ENCODE measurements at regions not wholly inside any gene's neighbourhood (a gene's known extent, or its start where the extent isn't known, plus 50 kb on each side); places are given as distances from the start of the nearest gene placed in this dataset.

- Histone ChIP-seq H3K27me3 (ENCODE audit: control insufficient read depth, insufficient read depth, low read length) (no peaks in the 10 kb centered on the region), H3K36me3 (ENCODE audit: control insufficient read depth, insufficient read depth, low read length) (no peaks in the 10 kb centered on the region), H3K4me1 (ENCODE audit: control insufficient read depth, insufficient read depth, low read length) (no peaks in the 10 kb centered on the region), H2AK5ac (ENCODE audit: low read depth, low read length) (no peak overlapping the region), H3K9me3 (ENCODE audit: control insufficient read depth, insufficient read depth, low read length) (peaks cover 3% of the 10 kb centered on the region), H4K91ac (ENCODE audit: insufficient read depth, low read depth, low read length) (no peak overlapping the region), H3K56ac (ENCODE audit: extremely low read depth, insufficient read depth, low read length) (no peak overlapping the region), H3K9me1 (ENCODE audit: insufficient read depth, low read length) (no peaks in the 10 kb centered on the region), H2BK5ac (ENCODE audit: low read depth, low read length, poor library complexity, severe bottlenecking) (no peak overlapping the region), H4K20me1 (ENCODE audit: insufficient read depth, low read length) (no peaks in the 10 kb centered on the region), H2BK120ac (ENCODE audit: low read depth, low read length) (no peak overlapping the region), H3K27ac (ENCODE audit: insufficient read depth, low read length) (no peak overlapping the region), H2BK20ac (ENCODE audit: low read depth, low read length) (no peak overlapping the region), H3K4me2 (ENCODE audit: low read depth, low read length) (no peak overlapping the region), H3K18ac (ENCODE audit: low read depth, low read length) (no peak overlapping the region), H3K79me1 (ENCODE audit: low read depth in 1 of 2, low read length in 2 of 2) (no peaks in the 10 kb centered on the region), H3K9ac (ENCODE audit: low read depth, low read length) (no peak overlapping the region), H2BK15ac (ENCODE audit: low read depth, low read length) (no peak overlapping the region), H3K4ac (ENCODE audit: low read depth, low read length) (no peak overlapping the region), H4K5ac (ENCODE audit: low read depth, low read length) (no peak overlapping the region), H3K14ac (replicated peaks; ENCODE audit: low read depth, low read length) (no peak overlapping the region), H3K23ac (ENCODE audit: low read depth, low read length) (no peak overlapping the region), H2AFZ (replicated peaks; ENCODE audit: low read length, poor library complexity) (no peak overlapping the region), H2AK9ac (replicated peaks; ENCODE audit: low read depth, low read length, poor library complexity) (no peak overlapping the region), H3K4me3 (ENCODE audit: insufficient read depth, low read depth, low read length) (no peak overlapping the region), H4K8ac (ENCODE audit: low read depth in 2 of 2, low read length in 2 of 2) (no peak overlapping the region)
- BruUV-seq (replicated peaks) = no TSS peak
- POLR2A ChIA-PET (ENCODE audit: unreplicated experiment) = no interaction called here
- CTCF ChIA-PET = no interaction called here
- TF ChIP-seq MAZ (IDR thresholded peaks at IDR 0.05; ENCODE audit: borderline replicate concordance, low read depth, low read length) (no peak), CEBPB (IDR thresholded peaks at IDR 0.05; ENCODE audit: low read depth, low read length) (no peak), MAFK (IDR thresholded peaks at IDR 0.05; ENCODE audit: low read depth, low read length) (no peak), MXI1 (IDR thresholded peaks at IDR 0.05; ENCODE audit: borderline replicate concordance, low read depth, low read length) (no peak), RAD21 (IDR thresholded peaks at IDR 0.05; ENCODE audit: low read length) (no peak), RCOR1 (IDR thresholded peaks at IDR 0.05; ENCODE audit: insufficient replicate concordance, low read length) (no peak), USF2 (IDR thresholded peaks at IDR 0.05; ENCODE audit: low read depth, low read length) (no peak), ELK1 (IDR thresholded peaks at IDR 0.05; ENCODE audit: borderline replicate concordance, low read depth, low read length) (no peak), BHLHE40 (IDR thresholded peaks at IDR 0.05; ENCODE audit: low read depth, low read length) (no peak), CTCF (conservative IDR thresholded peaks at IDR 0.05; ENCODE audit: low read depth, low read length) (no peak), FOS (IDR thresholded peaks at IDR 0.05; ENCODE audit: low read depth, low read length) (no peak), POLR2A (IDR thresholded peaks at IDR 0.05; ENCODE audit: low read depth, low read length) (no peak), CHD1 (IDR thresholded peaks at IDR 0.05; ENCODE audit: low read depth, low read length) (no peak), RFX5 (IDR thresholded peaks at IDR 0.05; ENCODE audit: low read depth, low read length) (no peak), NFE2L2 (IDR thresholded peaks at IDR 0.05; ENCODE audit: low read depth, low read length) (no peak), SMC3 (IDR thresholded peaks at IDR 0.05; ENCODE audit: low read depth, low read length) (no peak)
- 0% methylated on average over 1 of the region's 2 CpGs; no CpG with 5 or more reads in 1 of the 2 experiments for WGBS, 2 experiments (ENCODE audit: extremely low coverage in 2 of 2, insufficient read length in 1 of 2)
- intact Hi-C loops (cut with micrococcal nuclease) (no loop called here), in situ Hi-C loops (cut with MboI; ENCODE audit: low sequenced_read_pairs) (no loop called here), dilution Hi-C loops (cut with HindIII; ENCODE audit: low sequenced_read_pairs, unreplicated experiment) (no loop called here)
- ATAC-seq (ENCODE audit: low read depth) (no peak), DNase-seq (no peak)
Observed at GRCh38 chr16:25633549-25633948, 58.2 kb upstream of the HS3ST4 start.
